IMR-90 (cell line): ENCODE measurements at regions not wholly inside any gene's neighbourhood (a gene's known extent, or its start where the extent isn't known, plus 50 kb on each side); places are given as distances from the start of the nearest gene placed in this dataset.

Source experiments
- ATAC-seq: fragments of 200-7000 bp; cut with Tn5 transposase; 2 replicates; pipeline ENCODE4 v1.9.1; 2020; ENCODE audit warnings: low read depth, mild to moderate bottlenecking, moderate library complexity
- BruUV-seq: library from RNA; stranded (reverse); fragments of 400-500 nt; replicated peaks from 2 replicates; lab custom pipeline; 2021; lab: Mats Ljungman, UMichigan
- CTCF ChIA-PET: fragments of 300-600 bp; formaldehyde crosslinking; extraction: SDS; loops from one replicate; lab custom pipeline; 2021; ENCODE audit warnings: antibody characterized with exemption; lab: Yijun Ruan, JAX
- POLR2A ChIA-PET: fragments of 300-600 bp; sonication (Branson Sonifier 250); formaldehyde crosslinking; loops from one replicate; lab custom pipeline; 2022; ENCODE audit warnings: antibody characterized with exemption; ENCODE audit not compliant: unreplicated experiment; lab: Charles Lee
- DNase-seq: peaks from one replicate; pipeline ENCODE4 v3.0.0; 2013
- H2AFZ ChIP-seq: replicated peaks from 2 replicates; pipeline ENCODE3; 2013; ENCODE audit warnings: low read length, mild to moderate bottlenecking; ENCODE audit not compliant: poor library complexity
- H2AK5ac ChIP-seq: 2 replicates; pipeline ENCODE4 v1.6.1; 2013; ENCODE audit warnings: low read depth, low read length, inconsistent platforms
- H2AK9ac ChIP-seq: replicated peaks from 2 replicates; pipeline ENCODE3; 2013; ENCODE audit warnings: mild to moderate bottlenecking, low read depth, low read length, moderate library complexity; ENCODE audit not compliant: poor library complexity
- H2BK120ac ChIP-seq: 2 replicates; pipeline ENCODE4 v1.6.1; 2013; ENCODE audit warnings: low read depth, low read length, inconsistent platforms
- H2BK15ac ChIP-seq: 3 replicates; pipeline ENCODE4 v1.6.1; 2013; ENCODE audit warnings: low read depth, low read length, inconsistent platforms
- H2BK20ac ChIP-seq: 2 replicates; pipeline ENCODE4 v1.6.1; 2013; ENCODE audit warnings: low read depth, mild to moderate bottlenecking, inconsistent platforms, low read length, moderate library complexity
- H2BK5ac ChIP-seq: 2 replicates; pipeline ENCODE4 v1.6.1; 2013; ENCODE audit warnings: mild to moderate bottlenecking, low read depth, low read length, inconsistent platforms; ENCODE audit not compliant: poor library complexity, severe bottlenecking
- H3K14ac ChIP-seq: replicated peaks from 2 replicates; pipeline ENCODE4 v1.6.1; 2013; ENCODE audit warnings: low read depth, low read length, inconsistent platforms
- H3K18ac ChIP-seq: 2 replicates; pipeline ENCODE4 v1.6.1; 2013; ENCODE audit warnings: low read depth, low read length, control low read depth
- H3K23ac ChIP-seq: 2 replicates; pipeline ENCODE4 v1.6.1; 2013; ENCODE audit warnings: low read depth, low read length, inconsistent platforms
- H3K27ac ChIP-seq: 2 replicates; pipeline ENCODE4 v1.5.1; 2013; ENCODE audit warnings: mild to moderate bottlenecking, control low read depth, low read length; ENCODE audit not compliant: insufficient read depth
- H3K27me3 ChIP-seq: 2 replicates; pipeline ENCODE4 v1.6.1; 2013; ENCODE audit warnings: low read length; ENCODE audit not compliant: control insufficient read depth, insufficient read depth
- H3K36me3 ChIP-seq: 2 replicates; pipeline ENCODE4 v1.6.1; 2013; ENCODE audit warnings: low read length, mixed read lengths; ENCODE audit not compliant: control insufficient read depth, insufficient read depth
- H3K4ac ChIP-seq: 2 replicates; pipeline ENCODE4 v1.6.1; 2013; ENCODE audit warnings: low read depth, low read length, inconsistent platforms
- H3K4me1 ChIP-seq: 2 replicates; pipeline ENCODE4 v1.6.1; 2013; ENCODE audit warnings: low read length, mixed read lengths; ENCODE audit not compliant: control insufficient read depth, insufficient read depth
- H3K4me2 ChIP-seq: 2 replicates; pipeline ENCODE4 v1.6.1; 2013; ENCODE audit warnings: low read depth, mild to moderate bottlenecking, control low read depth, low read length, moderate library complexity
- H3K4me3 ChIP-seq: 2 replicates; pipeline ENCODE4 v1.5.1; 2013; ENCODE audit warnings: low read depth, mild to moderate bottlenecking, control low read depth, low read length, moderate library complexity; ENCODE audit not compliant: insufficient read depth
- H3K56ac ChIP-seq: 2 replicates; pipeline ENCODE4 v1.6.1; 2013; ENCODE audit warnings: low read length, inconsistent platforms; ENCODE audit not compliant: insufficient read depth; ENCODE audit errors: extremely low read depth
- H3K79me1 ChIP-seq, 2 experiments: 2 replicates each; pipeline ENCODE4 v1.6.1; 2013; ENCODE audit warnings: low read length in 2 of 2, inconsistent platforms in 1 of 2, low read depth in 1 of 2
- H3K9ac ChIP-seq: 2 replicates; pipeline ENCODE4 v1.6.1; 2013; ENCODE audit warnings: low read depth, low read length, control low read depth
- H3K9me1 ChIP-seq: 2 replicates; pipeline ENCODE4 v1.6.1; 2013; ENCODE audit warnings: low read length, inconsistent platforms; ENCODE audit not compliant: insufficient read depth
- H3K9me3 ChIP-seq: 2 replicates; pipeline ENCODE4 v1.6.1; 2013; ENCODE audit warnings: low read length; ENCODE audit not compliant: control insufficient read depth, insufficient read depth
- H4K20me1 ChIP-seq: 2 replicates; pipeline ENCODE4 v1.6.1; 2013; ENCODE audit warnings: low read length, inconsistent platforms; ENCODE audit not compliant: insufficient read depth
- H4K5ac ChIP-seq: 2 replicates; pipeline ENCODE4 v1.6.1; 2013; ENCODE audit warnings: mild to moderate bottlenecking, low read depth, low read length, control low read depth
- H4K8ac ChIP-seq, 2 experiments: 2 replicates each; pipeline ENCODE4 v1.6.1; 2013; ENCODE audit warnings: low read depth in 2 of 2, low read length in 2 of 2, control low read depth in 1 of 2, inconsistent platforms in 1 of 2
- H4K91ac ChIP-seq: 2 replicates; pipeline ENCODE4 v1.6.1; 2013; ENCODE audit warnings: low read depth, low read length, inconsistent platforms; ENCODE audit not compliant: insufficient read depth
- BHLHE40 ChIP-seq: fragments of 150-350 bp; IDR thresholded peaks from 2 replicates; pipeline ENCODE4 v1.6.1; 2016; ENCODE audit warnings: mild to moderate bottlenecking, low read depth, low read length
- CEBPB ChIP-seq: IDR thresholded peaks from 2 replicates; pipeline ENCODE4 v1.6.1; 2012; ENCODE audit warnings: low read depth, low read length, improper control_type of control experiment
- CHD1 ChIP-seq: IDR thresholded peaks from 2 replicates; pipeline ENCODE4 v1.6.1; 2012; ENCODE audit warnings: low read depth, low read length, improper control_type of control experiment
- FOS ChIP-seq: fragments of 150-350 bp; IDR thresholded peaks from 2 replicates; pipeline ENCODE4 v1.6.1; 2016; ENCODE audit warnings: low read depth, low read length
- MAZ ChIP-seq: IDR thresholded peaks from 2 replicates; pipeline ENCODE4 v1.6.1; 2012; ENCODE audit warnings: low read depth, mild to moderate bottlenecking, low read length, improper control_type of control experiment, moderate library complexity, borderline replicate concordance
- MXI1 ChIP-seq: IDR thresholded peaks from 2 replicates; pipeline ENCODE4 v1.6.1; 2012; ENCODE audit warnings: low read depth, mild to moderate bottlenecking, low read length, moderate library complexity, borderline replicate concordance
- NFE2L2 ChIP-seq: fragments of 150-350 bp; IDR thresholded peaks from 2 replicates; pipeline ENCODE4 v1.6.1; 2016; ENCODE audit warnings: low read depth, mild to moderate bottlenecking, low read length
- RAD21 ChIP-seq: IDR thresholded peaks from 2 replicates; pipeline ENCODE4 v1.6.1; 2012; ENCODE audit warnings: low read length, improper control_type of control experiment
- SMC3 ChIP-seq: fragments of 150-350 bp; IDR thresholded peaks from 2 replicates; pipeline ENCODE4 v1.6.1; 2016; ENCODE audit warnings: low read depth, mild to moderate bottlenecking, antibody characterized with exemption, low read length, moderate library complexity
- WGBS, 2 experiments: methylation state at CpG; one replicate each; pipeline versions ENCODE4 v1.1.5 to v1.1.7; 2013; ENCODE audit warnings: missing lambda C conversion rate in 2 of 2; ENCODE audit not compliant: insufficient read length in 1 of 2; ENCODE audit errors: extremely low coverage in 2 of 2; 5-methylcytosine and 5-hydroxymethylcytosine counted together
- dilution Hi-C: fragments of 300-500 bp; cut with HindIII; formaldehyde crosslinking; loops from one replicate; pipeline ENCODE4 v1.14.3; 2018; ENCODE audit warnings: low sequenced_read_pairs; ENCODE audit not compliant: unreplicated experiment
- in situ Hi-C: fragments of 300-500 bp; cut with MboI; formaldehyde crosslinking; loops from 3 replicates; pipeline ENCODE4 v1.14.3; 2019; ENCODE audit warnings: low sequenced_read_pairs, inconsistent platforms, mixed read lengths
- intact Hi-C: fragments of 100-400 bp; cut with micrococcal nuclease; formaldehyde crosslinking; loops from 2 replicates; pipeline ENCODE4 v1.10.0; 2022
- TF ChIP-seq, protein P1 (sequence below): fragments of 150-350 bp; IDR thresholded peaks from 2 replicates; pipeline ENCODE4 v1.6.1; 2016; ENCODE audit warnings: low read depth, mild to moderate bottlenecking, low read length, moderate library complexity, borderline replicate concordance
- TF ChIP-seq, protein P2 (sequence below): conservative IDR thresholded peaks from 2 replicates; pipeline ENCODE4 v1.5.1; 2012; ENCODE audit warnings: mild to moderate bottlenecking, low read depth, low read length, improper control_type of control experiment

DNA sequence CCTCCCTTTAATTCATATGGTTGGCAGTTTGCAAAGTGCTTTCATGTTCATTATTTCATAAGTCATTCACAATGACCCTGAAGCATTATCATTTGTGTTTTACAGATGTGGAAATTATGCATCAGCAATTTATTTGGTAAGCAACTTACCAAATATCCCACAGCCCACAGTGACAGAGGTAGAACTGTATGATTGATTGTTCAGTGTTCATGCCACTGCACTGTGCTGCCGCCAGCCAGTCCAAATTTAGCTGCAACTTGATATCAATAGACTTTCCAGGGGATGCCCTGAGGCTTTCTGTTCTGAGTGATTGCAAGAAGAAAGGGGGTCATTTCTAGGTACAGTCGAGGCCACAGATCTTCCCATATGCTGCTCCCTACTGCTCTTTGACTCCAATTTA is 380.3 kb downstream of the PLPP3 start:
- intact Hi-C loops: no loop called here
- Histone ChIP-seq H3K4me2 (no peak overlapping the region), H2AFZ (no peak overlapping the region)

More for the DNA sequence above, 380.3 kb downstream of the PLPP3 start:
- no peak overlapping the region for H3K27ac ChIP-seq
- no TSS peak for BruUV-seq
- no CpG with 5 or more reads among the region's 2 CpGs for WGBS, 2 experiments
- H4K5ac ChIP-seq: no peak overlapping the region
- H3K4ac ChIP-seq: no peak overlapping the region
- no peak overlapping the region for H3K18ac ChIP-seq
- no peak overlapping the region for H2BK15ac ChIP-seq
- no peak overlapping the region for H3K4me3 ChIP-seq
- H2AK9ac ChIP-seq: no peak overlapping the region
- TF ChIP-seq BHLHE40 (no peak), SMC3 (no peak), FOS (no peak), MXI1 (no peak), RAD21 (no peak), CEBPB (no peak), NFE2L2 (no peak), CHD1 (no peak), MAZ (no peak)
- TF ChIP-seq, protein P1, sequence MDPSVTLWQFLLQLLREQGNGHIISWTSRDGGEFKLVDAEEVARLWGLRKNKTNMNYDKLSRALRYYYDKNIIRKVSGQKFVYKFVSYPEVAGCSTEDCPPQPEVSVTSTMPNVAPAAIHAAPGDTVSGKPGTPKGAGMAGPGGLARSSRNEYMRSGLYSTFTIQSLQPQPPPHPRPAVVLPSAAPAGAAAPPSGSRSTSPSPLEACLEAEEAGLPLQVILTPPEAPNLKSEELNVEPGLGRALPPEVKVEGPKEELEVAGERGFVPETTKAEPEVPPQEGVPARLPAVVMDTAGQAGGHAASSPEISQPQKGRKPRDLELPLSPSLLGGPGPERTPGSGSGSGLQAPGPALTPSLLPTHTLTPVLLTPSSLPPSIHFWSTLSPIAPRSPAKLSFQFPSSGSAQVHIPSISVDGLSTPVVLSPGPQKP: no peak
- TF ChIP-seq, protein P2, sequence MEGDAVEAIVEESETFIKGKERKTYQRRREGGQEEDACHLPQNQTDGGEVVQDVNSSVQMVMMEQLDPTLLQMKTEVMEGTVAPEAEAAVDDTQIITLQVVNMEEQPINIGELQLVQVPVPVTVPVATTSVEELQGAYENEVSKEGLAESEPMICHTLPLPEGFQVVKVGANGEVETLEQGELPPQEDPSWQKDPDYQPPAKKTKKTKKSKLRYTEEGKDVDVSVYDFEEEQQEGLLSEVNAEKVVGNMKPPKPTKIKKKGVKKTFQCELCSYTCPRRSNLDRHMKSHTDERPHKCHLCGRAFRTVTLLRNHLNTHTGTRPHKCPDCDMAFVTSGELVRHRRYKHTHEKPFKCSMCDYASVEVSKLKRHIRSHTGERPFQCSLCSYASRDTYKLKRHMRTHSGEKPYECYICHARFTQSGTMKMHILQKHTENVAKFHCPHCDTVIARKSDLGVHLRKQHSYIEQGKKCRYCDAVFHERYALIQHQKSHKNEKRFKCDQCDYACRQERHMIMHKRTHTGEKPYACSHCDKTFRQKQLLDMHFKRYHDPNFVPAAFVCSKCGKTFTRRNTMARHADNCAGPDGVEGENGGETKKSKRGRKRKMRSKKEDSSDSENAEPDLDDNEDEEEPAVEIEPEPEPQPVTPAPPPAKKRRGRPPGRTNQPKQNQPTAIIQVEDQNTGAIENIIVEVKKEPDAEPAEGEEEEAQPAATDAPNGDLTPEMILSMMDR: no peak
- H4K91ac ChIP-seq: no peak overlapping the region
- no peak overlapping the region for H3K9ac ChIP-seq
- H3K14ac ChIP-seq: no peak overlapping the region
- no peaks in the 10 kb centered on the region for H3K9me3 ChIP-seq
- no peaks in the 10 kb centered on the region; the same call in 1 of the 2 replicates for H3K9me1 ChIP-seq
- no peak overlapping the region for H3K23ac ChIP-seq
- H2BK120ac ChIP-seq: no peak overlapping the region
- in situ Hi-C loops: no loop called here
- CTCF ChIA-PET: no interaction called here
- H2BK20ac ChIP-seq: no peak overlapping the region
- H4K8ac ChIP-seq: no peak overlapping the region
- no peaks in the 10 kb centered on the region; the same call in 1 of the 2 replicates for H3K27me3 ChIP-seq
- DNase-seq (no peak), ATAC-seq (no peak)
- dilution Hi-C loops: no loop called here
- no peaks in the 10 kb centered on the region for H3K79me1 ChIP-seq
- H2AK5ac ChIP-seq: no peak overlapping the region
- no peaks in the 10 kb centered on the region for H4K20me1 ChIP-seq
- H2BK5ac ChIP-seq: no peak overlapping the region
- POLR2A ChIA-PET: no interaction called here
- no peaks in the 10 kb centered on the region for H3K36me3 ChIP-seq
- no peak overlapping the region for H3K56ac ChIP-seq
- H3K4me1 ChIP-seq: peaks cover 5% of the 10 kb centered on the region
